ENCODE measurements at regions not wholly inside any gene's neighbourhood (a gene's known extent, or its start where the extent isn't known, plus 50 kb on each side); places are given as distances from the start of the nearest gene placed in this dataset.
"Not testable (repeated sequence)": the region's sequence is repeated elsewhere in the genome, so short reads cannot be mapped to it uniquely, and the experiment has no call there.

GRCh38 chr6:19892260-19892659, 55.1 kb downstream of the ID4 start:
- DNase-seq (ENCODE audit: low read depth): no peak

- no peak for DNase-seq (ENCODE audit: low read depth)
Observed at GRCh38 chr6:19895866-19896692, 58.9 kb downstream of the ID4 start.

GRCh38 chr6:19896693-19897010, 59.5 kb downstream of the ID4 start:
- no peak for DNase-seq (ENCODE audit: low read depth)

GRCh38 chr6:19898141-19898740, 61.1 kb downstream of the ID4 start:
- DNase-seq (ENCODE audit: low read depth): no peak

- DNase-seq (ENCODE audit: low read depth): no peak
Observed at GRCh38 chr6:19902201-19902600, 65.0 kb downstream of the ID4 start.

- DNase-seq (ENCODE audit: low read depth): not testable (repeated sequence)
Observed at GRCh38 chr6:19904408-19904807, 67.2 kb downstream of the ID4 start.

GRCh38 chr6:19905584-19905983, 68.4 kb downstream of the ID4 start:
- no peak for DNase-seq (ENCODE audit: low read depth)

GRCh38 chr6:19906171-19906570, 69.0 kb downstream of the ID4 start:
- no peak for DNase-seq (ENCODE audit: low read depth)

- DNase-seq (ENCODE audit: low read depth): no peak
Observed at GRCh38 chr6:19911223-19911622, 74.1 kb downstream of the ID4 start.

- DNase-seq (ENCODE audit: low read depth): no peak
Observed at GRCh38 chr6:19918436-19918835, 81.3 kb downstream of the ID4 start.

- no peak for DNase-seq (ENCODE audit: low read depth)
Observed at GRCh38 chr6:19921786-19922185, 84.6 kb downstream of the ID4 start.

GRCh38 chr6:19925533-19925932, 88.4 kb downstream of the ID4 start:
- no peak for DNase-seq (ENCODE audit: low read depth)

- no peak for DNase-seq (ENCODE audit: low read depth)
Observed at GRCh38 chr6:19928461-19928860, 91.3 kb downstream of the ID4 start.

- DNase-seq (ENCODE audit: low read depth): no peak
Observed at GRCh38 chr6:19929312-19929711, 92.1 kb downstream of the ID4 start.

- no peak for DNase-seq (ENCODE audit: low read depth)
Observed at GRCh38 chr6:19934996-19935591, 97.9 kb downstream of the ID4 start.

GRCh38 chr6:19939321-19939720, 102.2 kb downstream of the ID4 start:
- not testable (repeated sequence) for DNase-seq (ENCODE audit: low read depth)

GRCh38 chr6:19939926-19940325, 102.8 kb downstream of the ID4 start:
- not testable (repeated sequence) for DNase-seq (ENCODE audit: low read depth)

- no peak for DNase-seq (ENCODE audit: low read depth)
Observed at GRCh38 chr6:19943042-19943441, 105.9 kb downstream of the ID4 start.

- no peak for DNase-seq (ENCODE audit: low read depth)
Observed at GRCh38 chr6:19945843-19946358, 108.7 kb downstream of the ID4 start.

- DNase-seq (ENCODE audit: low read depth): no peak
Observed at GRCh38 chr6:19949155-19949554, 112.0 kb downstream of the ID4 start.

GRCh38 chr6:19964115-19964514, 126.9 kb downstream of the ID4 start:
- no peak for DNase-seq (ENCODE audit: low read depth)

- no peak for DNase-seq (ENCODE audit: low read depth)
Observed at GRCh38 chr6:19968201-19968600, 131.0 kb downstream of the ID4 start.

GRCh38 chr6:19972221-19972620, 135.1 kb downstream of the ID4 start:
- no peak for DNase-seq (ENCODE audit: low read depth)

All from stimulated activated CD8-positive, alpha-beta memory T cell treated with anti-CD3 and anti-CD28 coated beads, Interleukin-4, amount 100 ng/mL, for 24 hours (primary cell).